Ascending aorta (tissue), 2 donors: ENCODE measurements at regions not wholly inside any gene's neighbourhood (a gene's known extent, or its start where the extent isn't known, plus 50 kb on each side); places are given as distances from the start of the nearest gene placed in this dataset.

ENCODE experiments used
- DNase-seq, 2 donors: peaks; one replicate each; pipeline ENCODE4 v3.0.0-alpha.2; 2019; ENCODE audit warnings: low spot score in 2 of 2
- H3K27ac ChIP-seq, 2 donors: fragments of 200-600 bp; sonication (generic); one replicate each; pipeline ENCODE4 v1.5.1; 2016 to 2017; ENCODE audit warnings: mild to moderate bottlenecking in 1 of 2
- H3K27me3 ChIP-seq: fragments of 200-600 bp; sonication (generic); one replicate; pipeline ENCODE4 v1.5.1; 2017
- H3K36me3 ChIP-seq, 2 donors: fragments of 200-600 bp; sonication (generic); one replicate each; pipeline ENCODE4 v1.5.1; 2016
- H3K4me1 ChIP-seq, 2 donors: fragments of 200-600 bp; sonication (generic); one replicate each; pipeline ENCODE4 v1.5.1; 2016 to 2017; ENCODE audit warnings: mild to moderate bottlenecking in 1 of 2
- H3K4me3 ChIP-seq, 2 donors: fragments of 200-600 bp; sonication (generic); one replicate each; pipeline ENCODE4 v1.5.1; 2016 to 2017; ENCODE audit warnings: mild to moderate bottlenecking in 1 of 2
- H3K9me3 ChIP-seq, 2 donors: fragments of 200-600 bp; sonication (generic); one replicate each; pipeline ENCODE4 v1.5.1; 2016
- intact Hi-C: fragments of 100-400 bp; cut with DNase I; formaldehyde crosslinking; loops from one replicate; pipeline ENCODE4 v1.15.1; 2023
- TF ChIP-seq, protein P1 (sequence below), 3 experiments: fragments of 200-600 bp in 2 of 3; fragments of 450-650 bp in 1 of 3; sonication (generic) in 2 of 3; IDR thresholded peaks; one replicate each; pipeline ENCODE4 v1.5.1; 2016 to 2019; ENCODE audit warnings: antibody characterized with exemption in 3 of 3, mild to moderate bottlenecking in 1 of 3, moderate library complexity in 1 of 3

DNA sequence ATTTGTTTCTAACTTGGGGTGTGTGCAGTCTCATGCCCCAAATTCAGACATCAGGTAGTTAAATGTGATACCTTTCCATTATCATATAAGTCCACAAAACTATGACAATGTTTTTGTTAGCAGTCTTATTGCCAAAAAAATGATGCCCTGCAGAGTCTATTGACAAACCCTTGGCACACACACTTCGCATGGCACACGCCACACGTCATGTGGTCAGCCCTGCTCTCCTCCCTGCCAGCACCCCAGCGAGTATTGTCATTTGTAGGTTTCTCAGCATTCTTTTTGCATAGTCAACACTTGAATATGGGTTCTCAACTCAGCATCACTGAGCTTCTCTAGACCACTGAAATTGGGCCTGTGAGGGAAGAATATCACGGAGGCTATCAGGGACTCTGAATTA lies 356.0 kb downstream of the INHBA start:
- no peaks in the 10 kb centered on the region for H3K27me3 ChIP-seq
- TF ChIP-seq, protein P1, sequence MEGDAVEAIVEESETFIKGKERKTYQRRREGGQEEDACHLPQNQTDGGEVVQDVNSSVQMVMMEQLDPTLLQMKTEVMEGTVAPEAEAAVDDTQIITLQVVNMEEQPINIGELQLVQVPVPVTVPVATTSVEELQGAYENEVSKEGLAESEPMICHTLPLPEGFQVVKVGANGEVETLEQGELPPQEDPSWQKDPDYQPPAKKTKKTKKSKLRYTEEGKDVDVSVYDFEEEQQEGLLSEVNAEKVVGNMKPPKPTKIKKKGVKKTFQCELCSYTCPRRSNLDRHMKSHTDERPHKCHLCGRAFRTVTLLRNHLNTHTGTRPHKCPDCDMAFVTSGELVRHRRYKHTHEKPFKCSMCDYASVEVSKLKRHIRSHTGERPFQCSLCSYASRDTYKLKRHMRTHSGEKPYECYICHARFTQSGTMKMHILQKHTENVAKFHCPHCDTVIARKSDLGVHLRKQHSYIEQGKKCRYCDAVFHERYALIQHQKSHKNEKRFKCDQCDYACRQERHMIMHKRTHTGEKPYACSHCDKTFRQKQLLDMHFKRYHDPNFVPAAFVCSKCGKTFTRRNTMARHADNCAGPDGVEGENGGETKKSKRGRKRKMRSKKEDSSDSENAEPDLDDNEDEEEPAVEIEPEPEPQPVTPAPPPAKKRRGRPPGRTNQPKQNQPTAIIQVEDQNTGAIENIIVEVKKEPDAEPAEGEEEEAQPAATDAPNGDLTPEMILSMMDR (IDR thresholded peaks at IDR 0.05) = no peak
- H3K4me3 ChIP-seq = no peak overlapping the region
- H3K36me3 ChIP-seq = no peaks in the 10 kb centered on the region
- intact Hi-C loops = no loop called here
- no peak overlapping the region for H3K27ac ChIP-seq
- H3K4me1 ChIP-seq = no peaks in the 10 kb centered on the region
- no peak for DNase-seq
- no peaks in the 10 kb centered on the region for H3K9me3 ChIP-seq

DNA sequence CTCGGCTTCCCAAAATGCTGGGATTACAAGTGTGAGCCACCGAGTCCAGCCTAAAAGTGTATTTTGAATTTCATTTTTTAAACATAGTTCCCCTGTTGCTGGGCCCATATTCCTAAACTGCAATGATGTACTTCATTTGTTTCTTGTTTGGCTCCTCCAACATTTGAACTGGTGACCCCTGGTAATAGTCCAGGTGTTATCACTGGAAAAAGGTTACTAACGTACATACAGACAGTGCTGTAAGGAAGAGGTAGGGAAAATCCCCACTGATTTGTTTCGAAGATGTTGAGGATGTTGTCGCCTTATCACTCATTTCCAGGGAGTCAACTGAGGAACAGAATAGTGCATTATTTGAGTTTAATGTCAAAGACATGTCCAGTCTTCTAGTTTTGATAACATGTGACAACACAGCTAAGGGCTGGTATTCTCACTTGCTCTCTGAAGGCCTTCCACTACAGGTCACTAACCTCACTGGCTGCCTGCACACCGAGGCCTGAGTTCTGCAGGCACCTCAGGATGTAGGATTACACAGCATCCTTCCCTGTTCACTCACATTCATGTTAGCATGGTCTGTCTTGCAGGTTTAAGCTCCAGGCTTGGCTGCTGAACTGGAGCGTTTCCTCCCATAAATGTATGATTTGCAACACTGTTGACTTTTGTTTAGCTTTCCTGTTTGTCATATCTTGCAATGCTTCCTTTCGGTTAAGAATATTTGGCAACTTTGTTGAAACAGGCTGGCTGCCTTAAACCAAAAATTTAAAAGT lies 362.8 kb downstream of the INHBA start:
- H3K4me1 ChIP-seq = no peaks in the 10 kb centered on the region
- no peak for DNase-seq
- TF ChIP-seq, protein P1 (IDR thresholded peaks at IDR 0.05) = no peak
- H3K9me3 ChIP-seq = no peaks in the 10 kb centered on the region
- H3K27ac ChIP-seq = no peak overlapping the region
- intact Hi-C loops = no loop called here
- H3K27me3 ChIP-seq = no peaks in the 10 kb centered on the region
- H3K4me3 ChIP-seq = no peak overlapping the region
- H3K36me3 ChIP-seq = no peaks in the 10 kb centered on the region

GRCh38 chr7:41336981-41337380 lies 365.9 kb downstream of the INHBA start:
- no peaks in the 10 kb centered on the region for H3K36me3 ChIP-seq
- no peaks in the 10 kb centered on the region for H3K27me3 ChIP-seq
- no peak overlapping the region for H3K4me3 ChIP-seq
- no peaks in the 10 kb centered on the region for H3K9me3 ChIP-seq
- no peak for DNase-seq
- no peaks in the 10 kb centered on the region for H3K4me1 ChIP-seq
- H3K27ac ChIP-seq = no peak overlapping the region
- intact Hi-C loops = no loop called here
- TF ChIP-seq, protein P1 (IDR thresholded peaks at IDR 0.05) = no peak

GRCh38 chr7:41336455-41336952 lies 366.4 kb downstream of the INHBA start:
- Histone ChIP-seq H3K9me3 (no peaks in the 10 kb centered on the region), H3K36me3 (no peaks in the 10 kb centered on the region), H3K27ac (no peak overlapping the region), H3K4me3 (no peak overlapping the region), H3K4me1 (no peaks in the 10 kb centered on the region), H3K27me3 (no peaks in the 10 kb centered on the region)
- TF ChIP-seq, protein P1 (IDR thresholded peaks at IDR 0.05) = no peak
- intact Hi-C loops = no loop called here
- no peak for DNase-seq

DNA sequence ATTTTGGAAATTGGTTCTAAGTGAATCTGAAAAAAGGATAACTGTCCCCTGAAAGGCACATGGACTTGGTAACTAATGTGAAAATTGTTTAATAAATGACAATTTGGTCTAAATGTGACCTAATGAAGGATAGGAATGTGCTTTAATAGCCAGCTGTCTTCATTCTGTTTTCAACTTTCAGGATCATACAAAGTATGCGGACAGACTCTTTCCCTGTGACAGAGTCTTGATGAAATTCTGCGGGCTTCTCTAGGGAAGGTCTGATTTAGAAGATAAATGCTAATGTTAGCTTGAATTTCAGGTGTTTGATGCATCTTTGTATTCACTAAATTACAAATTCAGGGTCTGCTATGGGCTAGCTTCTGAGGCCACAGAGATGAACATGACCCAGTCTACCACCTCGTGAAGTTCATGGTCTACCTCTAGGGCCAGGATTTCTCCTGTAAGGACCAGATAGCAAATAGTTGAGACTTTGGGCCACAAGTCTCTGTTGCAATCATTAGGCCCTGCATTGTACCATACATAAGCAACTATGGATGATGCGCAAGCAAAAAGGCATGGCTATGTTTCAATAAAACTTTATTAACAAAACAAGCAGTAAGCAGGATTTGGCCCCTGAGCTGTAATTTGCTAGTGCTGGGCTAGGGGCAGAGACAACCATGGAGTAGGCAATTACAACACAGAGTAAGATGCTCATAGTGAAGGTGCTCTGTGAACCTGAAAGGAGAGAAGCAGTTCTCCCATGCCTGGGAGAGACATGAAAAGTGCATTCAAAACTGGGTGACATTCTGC lies 368.6 kb downstream of the INHBA start:
- H3K27ac ChIP-seq = no peak overlapping the region
- intact Hi-C loops = no loop called here
- no peak overlapping the region for H3K4me3 ChIP-seq

More for the DNA sequence above, 368.6 kb downstream of the INHBA start:
- no peaks in the 10 kb centered on the region for H3K9me3 ChIP-seq
- no peaks in the 10 kb centered on the region for H3K4me1 ChIP-seq
- TF ChIP-seq, protein P1 (IDR thresholded peaks at IDR 0.05) = no peak
- DNase-seq = no peak
- H3K36me3 ChIP-seq = no peaks in the 10 kb centered on the region
- H3K27me3 ChIP-seq = no peaks in the 10 kb centered on the region
